GM19351 (cell line): ENCODE measurements at regions not wholly inside any gene's neighbourhood (a gene's known extent, or its start where the extent isn't known, plus 50 kb on each side); places are given as distances from the start of the nearest gene placed in this dataset.
A peak's percentile ranks its signal among the peaks of the same experiment; 100 is the strongest.

ENCODE experiments used
- ATAC-seq: cut with Tn5 transposase; IDR thresholded peaks from one replicate; pipeline ENCODE4 v1.9.1; 2021; ENCODE audit warnings: mild to moderate bottlenecking, moderate library complexity; ENCODE audit not compliant: unreplicated experiment

DNA sequence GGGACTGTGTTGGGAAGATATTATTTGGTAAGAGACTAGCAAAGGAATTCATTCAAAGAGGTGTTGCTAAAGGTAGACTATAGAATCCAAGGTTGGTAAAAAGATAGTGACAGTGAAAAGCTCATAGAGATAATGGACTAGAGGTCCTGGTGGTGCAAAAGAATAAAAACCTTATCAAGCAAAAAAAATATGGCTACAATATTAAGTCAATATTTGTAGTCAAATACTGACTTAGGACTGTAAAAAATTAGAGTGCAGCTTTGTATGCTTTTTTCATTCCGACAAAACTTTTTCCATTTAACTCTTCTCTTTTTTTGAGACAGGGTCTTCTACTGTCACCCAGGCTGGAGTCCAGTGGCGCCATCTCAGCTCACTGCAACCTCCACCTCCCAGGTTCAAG, 444.0 kb upstream of the AGTR1 start:
- ATAC-seq = no peak

DNA sequence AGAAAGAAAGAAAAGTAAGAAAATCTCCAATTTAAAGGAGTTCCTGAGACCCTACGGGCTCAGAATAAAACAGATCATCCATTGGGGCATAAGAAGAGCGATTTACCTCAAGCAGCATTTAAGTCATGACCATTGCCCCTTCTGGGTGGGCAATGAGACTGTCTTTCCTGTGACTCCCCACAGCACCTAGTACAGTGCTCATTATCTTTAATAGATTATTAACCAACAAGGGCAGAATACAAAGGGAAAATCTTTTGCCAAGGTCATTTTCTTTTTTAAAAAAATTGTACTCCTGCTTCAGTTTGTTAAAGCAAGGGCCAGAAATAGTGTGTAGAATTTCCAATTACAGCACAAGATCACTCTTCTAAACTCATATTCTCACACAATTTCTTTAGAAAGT, 443.3 kb upstream of the AGTR1 start:
- no peak for ATAC-seq

DNA sequence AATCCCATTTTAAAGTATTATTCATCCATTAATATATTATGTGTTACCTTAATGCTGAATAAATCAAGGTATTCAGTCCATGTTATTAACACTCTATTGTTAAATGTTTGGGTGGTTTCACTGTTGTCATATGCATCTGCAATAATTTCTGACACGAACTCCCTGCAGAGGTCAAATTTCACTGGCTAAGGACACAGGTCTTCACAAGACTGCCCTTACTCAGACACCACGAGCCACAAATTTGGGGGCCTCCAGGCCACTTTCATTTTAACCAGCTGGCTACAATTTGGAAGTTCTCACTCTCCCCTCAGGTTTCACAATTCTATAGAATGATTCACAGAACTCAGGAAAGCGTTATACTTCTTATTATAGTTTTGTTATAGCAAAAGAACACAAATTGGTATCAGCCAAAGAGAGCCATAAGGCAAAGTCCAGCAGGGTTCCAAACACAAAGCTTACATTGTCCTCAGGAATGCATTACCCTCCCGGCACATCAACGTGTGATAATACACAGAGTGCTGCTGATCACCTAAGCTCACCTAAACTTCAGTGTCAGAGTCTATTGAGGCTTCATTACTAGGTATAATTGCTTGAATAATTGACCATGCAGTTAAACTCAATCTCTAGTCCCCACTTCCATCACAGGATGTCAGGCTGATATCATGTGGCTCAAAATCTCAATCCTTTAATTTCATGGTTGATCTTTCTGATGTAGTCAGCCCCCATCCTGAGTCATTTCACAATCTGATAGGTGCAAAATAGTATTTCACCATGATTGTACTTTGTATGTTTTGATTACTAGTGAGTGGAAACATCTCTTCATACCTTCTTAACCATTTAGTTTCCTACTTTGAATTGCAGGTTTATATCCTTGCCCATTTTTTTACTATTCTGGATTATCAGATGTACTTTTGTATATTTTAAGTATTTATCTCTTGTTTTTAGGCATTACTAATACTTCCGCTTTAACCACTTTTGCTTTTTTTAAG, 441.4 kb upstream of the AGTR1 start:
- ATAC-seq = no peak

DNA sequence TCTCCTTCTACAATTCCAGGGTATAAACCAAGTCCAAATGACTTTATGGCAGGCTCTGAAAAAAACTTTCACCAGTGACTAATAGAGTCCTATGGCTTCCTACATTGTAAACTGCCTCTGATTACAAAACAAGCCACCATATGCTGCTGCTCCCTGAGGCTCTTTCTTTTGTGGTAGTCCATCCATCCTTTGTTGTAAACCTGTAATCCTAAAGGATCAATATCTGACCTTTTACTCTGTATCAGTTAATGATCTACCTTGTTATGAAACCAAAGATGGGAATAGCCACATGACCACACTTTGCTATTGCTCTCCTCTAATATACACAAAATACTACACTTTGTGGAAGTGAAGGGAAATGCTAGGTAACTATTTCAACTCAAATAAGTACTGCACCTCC, 434.7 kb upstream of the AGTR1 start:
- ATAC-seq = no peak

DNA sequence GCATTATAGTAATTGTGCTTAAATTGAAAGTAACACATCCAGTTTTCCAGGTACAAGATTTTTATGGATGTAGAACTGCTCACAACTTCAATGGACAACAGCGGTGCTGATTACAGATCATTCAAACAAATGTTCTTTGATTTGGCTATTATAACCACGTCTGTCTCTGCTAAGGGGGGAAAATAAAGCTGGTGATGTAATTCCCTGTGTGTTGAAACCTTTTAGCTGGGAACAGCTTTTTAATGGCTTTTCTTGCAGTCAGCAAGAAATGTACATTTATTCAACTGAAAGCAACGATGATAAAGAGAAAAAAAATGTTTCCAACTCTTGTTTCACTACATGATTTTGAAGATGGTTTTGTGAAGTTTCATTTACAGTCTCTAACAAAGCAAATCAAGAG, 431.9 kb upstream of the AGTR1 start:
- ATAC-seq = no peak

DNA sequence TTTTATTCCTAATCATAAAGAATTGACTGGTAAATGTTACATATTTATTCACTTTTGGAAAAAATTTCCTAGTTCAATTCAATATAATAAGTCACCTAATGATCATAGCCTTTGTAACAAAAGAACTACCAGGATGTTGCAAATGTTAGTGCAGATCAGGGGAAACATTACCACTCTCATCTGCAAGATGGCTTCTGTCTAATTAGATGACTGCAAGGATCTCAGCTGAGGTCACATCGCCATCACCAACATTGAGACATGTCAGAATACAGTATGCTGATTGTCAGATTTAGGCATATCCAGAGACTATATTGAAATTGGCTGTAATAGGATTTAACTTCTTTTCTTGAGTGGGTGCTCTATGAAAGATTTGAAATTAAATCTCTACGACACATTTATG, 431.4 kb upstream of the AGTR1 start:
- no peak for ATAC-seq

DNA sequence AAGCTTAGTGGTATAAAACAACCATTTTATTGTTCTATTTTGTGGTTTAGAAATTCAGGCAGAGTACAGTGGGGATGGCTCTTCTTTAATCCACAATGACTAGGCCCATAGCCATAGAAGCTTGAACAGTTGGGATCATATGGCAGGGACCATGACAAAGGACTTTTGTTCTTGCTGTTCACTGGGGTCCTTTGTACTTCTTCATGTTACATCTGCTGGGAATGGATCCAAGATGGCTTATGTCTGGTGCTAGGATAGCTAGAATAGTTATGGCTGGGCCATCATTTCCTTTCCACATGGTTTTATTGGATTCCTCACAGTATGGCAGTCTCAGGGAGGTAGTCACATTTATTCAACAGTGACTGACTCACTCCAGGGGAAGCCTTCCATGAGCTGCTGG, 427.9 kb upstream of the AGTR1 start:
- no peak for ATAC-seq

DNA sequence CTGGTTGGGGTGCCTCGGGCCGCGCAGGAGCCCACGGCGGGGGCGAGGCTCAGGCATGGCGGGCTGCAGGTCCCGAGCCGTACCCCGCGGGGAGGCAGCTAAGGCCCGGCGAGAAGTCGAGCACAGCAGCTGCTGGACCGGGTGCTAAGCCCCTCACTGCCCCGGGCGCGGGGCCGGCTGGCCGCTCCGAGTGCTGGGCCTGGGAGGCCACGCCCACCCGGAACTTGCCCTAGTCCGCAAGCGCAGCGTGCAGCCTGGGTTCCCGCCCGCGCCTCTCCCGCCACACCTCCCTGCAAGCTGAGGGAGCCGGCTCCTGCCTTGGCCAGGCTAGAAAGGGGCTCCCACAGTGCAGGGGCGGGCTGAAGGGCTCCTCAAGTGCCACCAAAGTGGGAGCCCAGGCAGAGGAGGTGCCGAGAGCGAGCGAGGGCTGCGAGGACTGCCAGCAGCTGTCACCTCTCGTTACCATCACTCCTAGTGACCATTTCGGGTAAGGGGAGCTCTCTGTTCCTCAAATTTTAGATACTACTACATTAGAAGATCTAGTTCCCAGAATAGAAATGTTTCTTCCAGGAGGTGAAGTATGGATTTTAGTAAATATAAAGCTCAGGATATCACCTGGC, 417.0 kb upstream of the AGTR1 start:
- no peak for ATAC-seq

DNA sequence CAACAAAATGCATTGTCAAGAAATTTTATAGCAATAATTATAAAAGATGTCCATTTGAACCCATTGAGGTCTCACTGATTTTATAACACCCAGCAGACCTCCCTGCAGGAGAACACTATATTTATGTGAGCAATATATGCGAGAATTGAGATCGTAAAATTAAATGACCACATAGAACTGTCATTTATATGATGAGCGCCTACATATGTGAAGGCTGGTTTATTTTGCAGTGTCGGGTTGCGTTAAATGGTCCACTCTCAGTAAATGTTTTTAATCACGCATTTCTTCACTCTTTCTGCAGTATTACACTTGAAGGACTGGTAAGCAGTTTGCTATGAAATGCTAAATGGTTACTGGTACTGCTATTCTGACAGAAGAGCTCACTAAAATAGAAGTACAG, 408.5 kb upstream of the AGTR1 start:
- ATAC-seq = no peak

DNA sequence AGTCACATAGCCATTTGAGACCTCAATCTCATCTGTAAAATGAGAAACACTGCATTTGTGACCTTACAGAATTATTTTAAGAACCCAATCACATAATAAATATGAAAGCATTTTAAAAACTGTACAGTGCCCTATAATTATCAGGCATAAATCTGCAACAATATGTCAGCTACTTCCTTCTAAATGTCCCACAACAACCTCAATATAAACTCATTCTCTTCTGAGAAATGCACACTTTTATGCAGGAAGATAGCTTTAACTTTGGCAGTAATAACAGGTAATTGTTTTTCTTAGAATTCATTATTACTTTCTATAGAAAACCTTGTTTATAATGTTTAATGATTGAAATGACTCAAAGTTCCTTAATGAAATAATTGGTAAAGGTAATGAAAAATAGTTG, 400.7 kb upstream of the AGTR1 start:
- ATAC-seq = no peak

DNA sequence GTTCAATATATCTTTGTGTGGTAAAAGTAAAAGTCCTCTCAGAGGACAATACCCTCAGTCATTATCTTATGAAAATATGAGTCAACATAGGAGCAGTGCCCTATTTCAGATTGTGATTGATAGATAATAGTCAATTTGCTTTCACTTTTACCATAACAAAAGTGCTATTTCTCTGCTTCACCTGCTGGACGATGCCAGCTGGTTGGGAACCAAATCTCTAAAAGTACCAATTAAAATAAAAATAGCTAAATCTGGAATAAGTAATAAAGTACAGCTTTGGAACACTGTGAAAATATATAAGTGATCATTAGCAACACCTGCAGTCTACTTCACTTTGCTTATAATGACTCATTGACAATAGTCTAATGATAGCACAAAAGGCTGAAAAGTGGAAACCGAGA, 390.3 kb upstream of the AGTR1 start:
- peak; percentile 52 for ATAC-seq

DNA sequence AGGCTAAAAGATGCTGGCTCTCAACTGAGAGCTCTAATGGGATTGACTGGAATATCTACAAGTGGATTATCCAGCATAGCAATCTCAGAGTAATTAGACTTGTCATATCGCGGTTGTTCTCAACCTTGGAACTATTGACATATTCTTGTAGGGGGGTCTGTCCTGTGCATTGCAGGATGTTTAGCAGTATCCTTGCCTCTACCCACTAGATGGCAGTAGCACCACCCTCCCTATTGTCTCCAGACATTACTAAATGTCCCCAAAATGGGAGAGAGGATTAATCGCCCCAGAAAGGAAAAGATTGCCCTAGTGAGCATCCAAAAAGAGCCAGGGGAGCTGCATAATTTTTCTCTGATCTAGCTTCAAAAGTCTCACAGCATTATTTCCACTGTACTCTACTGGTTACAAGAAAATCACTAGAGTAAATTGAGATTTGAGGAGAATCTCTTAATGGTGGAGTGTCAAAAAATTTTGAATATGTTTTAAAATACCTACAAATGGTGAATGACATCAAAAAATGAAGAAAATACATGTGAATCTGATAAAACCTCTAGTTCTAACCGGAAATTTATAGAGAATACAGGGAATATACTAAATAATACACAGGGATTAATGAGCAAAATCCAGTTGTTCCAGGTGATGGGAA, 388.2 kb upstream of the AGTR1 start:
- ATAC-seq = peak; percentile 90

DNA sequence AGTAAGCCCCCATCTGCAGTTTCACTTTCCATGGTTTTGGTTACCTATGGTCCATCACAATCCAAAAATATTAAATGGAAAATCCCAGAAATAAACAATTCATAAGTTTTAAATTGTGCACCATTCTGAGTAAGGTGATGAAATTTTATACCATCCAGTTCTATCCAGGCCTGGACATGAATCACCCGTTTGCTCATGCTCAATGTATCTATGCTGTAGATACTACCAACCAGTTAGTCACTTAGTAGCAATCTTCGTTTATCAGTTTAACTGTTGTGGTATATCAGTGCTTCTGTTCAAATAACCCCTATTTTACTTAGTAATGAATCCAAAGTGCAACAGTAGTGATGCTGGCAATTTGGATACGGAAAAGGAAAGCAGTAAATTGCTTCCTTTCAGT, 381.9 kb upstream of the AGTR1 start:
- ATAC-seq = no peak

DNA sequence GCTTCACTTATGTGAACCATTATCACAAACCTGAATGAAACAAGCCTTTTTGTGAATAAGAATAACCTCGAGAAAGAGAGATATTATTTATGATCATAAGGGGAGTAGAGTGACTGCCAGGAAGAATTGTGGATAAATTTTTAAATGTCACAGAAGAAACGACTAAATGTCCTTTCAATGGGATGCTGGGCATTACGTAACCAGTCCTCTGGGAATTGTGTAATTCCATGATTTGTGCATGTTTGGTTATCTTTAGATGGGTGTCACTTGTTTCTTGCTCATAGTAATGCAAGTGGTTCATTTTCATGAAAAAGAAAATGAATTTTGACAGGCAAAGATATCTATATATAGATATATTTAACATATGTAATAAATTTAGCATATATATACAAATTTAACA, 379.5 kb upstream of the AGTR1 start:
- ATAC-seq = no peak

DNA sequence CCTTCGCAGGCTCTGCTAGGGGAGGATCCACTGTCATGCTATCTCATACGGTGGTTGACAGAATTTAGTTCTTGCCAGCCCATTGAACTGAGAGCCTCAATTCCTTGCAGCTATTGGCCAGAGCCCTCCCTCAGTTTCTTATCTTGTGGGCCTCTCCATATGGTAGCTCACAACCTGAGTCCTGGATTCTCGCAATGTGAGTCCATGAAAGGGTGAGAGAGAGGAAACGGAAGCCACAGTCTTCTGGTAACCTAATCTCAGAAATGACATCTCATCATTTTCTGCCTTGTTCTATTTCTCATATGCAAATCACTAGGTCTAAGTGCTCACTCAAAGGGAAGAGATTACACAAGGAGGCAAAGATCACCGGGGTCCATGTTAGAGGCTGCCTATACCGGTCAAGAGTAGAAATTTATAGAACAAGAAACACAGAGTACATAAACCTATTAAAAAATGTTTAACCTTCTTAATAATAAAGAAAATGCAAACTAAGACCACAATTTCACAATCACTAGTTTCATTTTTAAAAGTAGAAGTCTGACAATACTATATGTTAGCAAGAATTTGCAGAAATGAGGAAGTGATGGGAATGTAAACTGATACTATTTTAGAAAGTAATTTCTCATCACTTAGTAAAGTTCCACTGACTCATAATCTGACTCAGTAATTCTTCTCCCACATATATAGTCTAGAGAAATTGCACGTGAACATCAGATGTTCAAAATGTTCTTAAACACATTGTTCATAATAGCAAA, 378.4 kb upstream of the AGTR1 start:
- peak; percentile 90 for ATAC-seq

DNA sequence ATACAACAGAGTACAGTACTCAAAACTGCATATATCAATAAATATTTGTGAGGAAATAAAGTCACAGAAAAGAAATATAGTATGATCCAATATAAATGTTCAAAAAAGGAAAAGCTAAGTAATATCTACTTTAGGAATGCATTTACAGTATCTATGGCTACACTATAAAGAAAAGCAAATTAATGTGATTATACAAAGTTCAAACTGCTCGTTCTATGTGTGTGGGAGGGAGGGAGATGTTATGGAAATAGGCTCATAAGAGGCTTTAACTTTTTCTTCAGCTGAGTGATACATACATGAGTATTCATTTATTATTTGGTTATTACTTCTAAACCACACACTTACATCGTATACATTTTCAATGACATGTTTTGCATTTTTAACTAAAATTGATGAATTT, 377.7 kb upstream of the AGTR1 start:
- no peak for ATAC-seq

DNA sequence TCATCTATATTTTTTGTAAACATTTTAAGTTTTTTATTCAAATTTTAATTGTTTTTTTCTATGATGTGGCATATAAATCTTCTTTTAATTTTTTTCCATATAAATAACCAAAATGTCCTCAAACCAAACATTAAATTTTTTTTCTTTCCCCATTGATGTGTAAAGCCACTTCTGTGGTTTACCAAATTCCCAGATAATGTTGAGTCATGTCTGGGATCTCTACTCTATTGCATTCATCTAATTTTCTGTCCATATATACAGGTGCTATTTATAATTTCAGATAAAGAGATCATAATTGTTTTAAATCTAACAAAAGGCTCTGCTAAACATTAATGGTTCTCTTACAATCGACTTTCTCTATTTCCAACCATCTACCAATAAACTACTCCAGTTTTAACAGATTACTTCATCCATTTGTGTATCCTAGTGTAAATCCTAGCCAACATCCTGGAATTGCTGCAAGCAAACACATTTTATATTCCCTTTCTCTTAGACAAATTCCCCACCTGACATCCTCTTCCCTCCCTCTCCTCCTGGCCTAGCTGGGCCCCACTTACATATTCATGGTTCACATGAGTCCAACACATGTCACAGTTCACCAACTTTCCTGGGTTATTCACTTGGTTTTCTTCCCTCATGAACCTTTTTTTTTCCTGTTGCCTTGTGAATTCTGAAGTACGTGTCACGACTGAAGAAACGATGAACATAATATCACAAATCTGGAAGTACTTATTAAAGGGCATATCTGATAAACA, 368.0 kb upstream of the AGTR1 start:
- ATAC-seq = no peak

DNA sequence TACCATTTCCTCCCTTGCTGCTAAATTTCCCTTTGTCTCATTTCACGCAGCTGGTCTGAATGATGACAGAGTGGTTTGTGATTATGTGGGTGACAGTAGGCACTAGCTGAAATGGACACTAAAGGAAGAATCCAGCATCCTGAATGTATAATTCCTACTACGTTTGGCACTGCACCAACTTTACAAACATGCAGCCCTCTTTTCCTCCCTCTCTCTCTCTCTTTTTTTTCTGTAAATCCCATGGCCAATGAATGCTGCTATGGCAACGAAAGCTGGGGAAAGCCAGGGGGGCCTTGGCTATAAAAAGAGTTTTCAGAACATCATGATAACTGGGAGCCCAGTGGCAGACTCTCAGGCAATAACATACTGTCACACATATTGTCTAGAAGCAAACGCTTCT, 367.2 kb upstream of the AGTR1 start:
- ATAC-seq = no peak

DNA sequence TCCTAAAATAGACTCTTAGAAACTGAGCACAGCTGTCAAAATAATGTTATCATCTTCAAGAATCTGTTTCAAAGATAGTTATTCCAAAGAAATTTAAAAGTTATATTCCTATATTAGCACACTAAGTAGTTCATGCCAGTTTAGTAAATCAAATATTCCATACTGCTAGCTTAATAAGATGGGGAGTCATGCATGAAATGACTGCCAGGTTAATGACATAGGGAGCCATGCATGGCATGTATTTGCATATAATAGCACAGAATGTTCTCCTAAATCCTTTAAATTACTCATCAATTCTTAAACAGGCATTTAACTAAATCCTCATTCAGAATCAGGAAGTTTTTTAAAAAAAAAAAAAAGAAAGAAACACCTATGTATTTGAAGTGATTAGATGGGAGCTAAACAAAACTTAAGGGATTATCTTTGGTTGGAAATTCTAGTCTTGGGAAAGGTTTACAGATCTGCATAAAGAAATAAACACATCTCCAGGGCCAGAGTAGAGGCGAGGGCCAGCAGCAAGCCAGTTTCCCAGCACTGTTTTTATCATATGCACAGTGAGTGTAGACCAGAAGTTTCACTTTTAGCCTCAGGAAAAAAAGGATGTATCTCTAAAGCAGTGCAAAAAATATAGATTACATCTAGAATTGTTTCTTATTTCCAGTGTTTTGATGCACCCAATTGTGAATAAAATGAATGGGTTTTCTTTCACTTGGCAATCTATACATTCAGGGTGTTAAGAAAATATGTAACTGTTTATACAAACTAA, 366.4 kb upstream of the AGTR1 start:
- ATAC-seq = peak; percentile 68

DNA sequence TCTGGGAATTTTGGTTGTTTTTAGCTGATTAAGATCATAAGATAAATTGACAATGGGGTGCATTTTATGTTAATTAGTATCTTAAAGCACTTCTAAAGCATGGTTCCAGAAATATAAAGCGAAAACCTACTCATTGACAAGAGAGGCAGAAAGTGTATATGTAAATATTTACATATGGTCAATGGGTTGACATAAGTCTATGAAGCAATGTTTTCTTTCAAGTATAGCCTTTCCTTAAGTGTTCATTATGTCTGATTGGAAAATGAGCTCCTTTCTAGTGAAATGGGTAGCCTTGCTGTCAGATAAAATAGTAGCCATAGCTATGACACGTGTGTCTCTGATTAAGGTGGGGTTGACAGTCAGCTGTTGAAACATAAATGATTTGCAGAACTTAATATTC, 365.2 kb upstream of the AGTR1 start:
- no peak for ATAC-seq
